Stimulated activated CD8-positive, alpha-beta memory T cell treated with anti-CD3 and anti-CD28 coated beads, Interleukin-4, amount 100 ng/mL, for 24 hours (primary cell): ENCODE measurements at regions not wholly inside any gene's neighbourhood (a gene's known extent, or its start where the extent isn't known, plus 50 kb on each side); places are given as distances from the start of the nearest gene placed in this dataset.

Source experiments
- DNase-seq: peaks from one replicate; pipeline ENCODE4 v3.0.0-alpha.2; 2020; ENCODE audit warnings: low read depth

DNA sequence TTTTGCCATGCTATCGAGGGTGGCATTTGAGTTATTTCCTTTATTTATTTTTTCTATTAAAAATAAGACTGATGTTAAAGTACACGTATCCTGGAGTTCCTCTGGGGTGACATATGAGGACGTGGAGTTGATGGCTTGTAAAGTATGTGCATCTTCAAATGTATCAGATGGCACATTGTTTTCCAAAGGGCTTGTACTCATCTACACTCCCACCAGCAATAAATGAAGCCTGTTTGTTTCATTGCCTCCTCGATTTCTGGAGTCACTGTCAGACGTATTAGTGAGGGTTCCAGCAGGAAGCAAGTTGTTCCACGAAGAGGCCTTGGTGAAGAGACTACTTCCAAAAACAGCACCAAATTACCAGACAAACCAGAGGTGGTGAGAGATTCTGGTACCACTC is 423.9 kb downstream of the NPHP4 start:
- no peak for DNase-seq

DNA sequence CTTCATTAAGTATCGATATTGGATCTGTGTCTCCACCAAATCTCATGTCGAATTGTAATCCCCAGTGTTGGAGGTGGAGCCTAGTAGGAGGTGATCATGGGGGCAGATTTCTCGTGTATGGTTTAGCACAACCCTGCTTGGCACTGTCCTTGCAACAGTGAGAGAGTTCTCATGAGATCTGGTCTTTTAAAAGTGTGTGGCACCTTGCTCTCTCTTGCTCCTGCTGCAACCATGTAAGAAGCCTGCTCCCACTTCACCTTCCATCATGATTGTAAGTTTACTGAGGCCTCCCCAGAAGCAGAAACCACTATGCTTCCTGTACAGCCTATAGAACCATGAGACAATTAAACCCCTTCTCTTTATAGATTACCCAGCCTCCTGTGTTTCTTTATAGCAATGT is 424.4 kb downstream of the NPHP4 start:
- no peak for DNase-seq

DNA sequence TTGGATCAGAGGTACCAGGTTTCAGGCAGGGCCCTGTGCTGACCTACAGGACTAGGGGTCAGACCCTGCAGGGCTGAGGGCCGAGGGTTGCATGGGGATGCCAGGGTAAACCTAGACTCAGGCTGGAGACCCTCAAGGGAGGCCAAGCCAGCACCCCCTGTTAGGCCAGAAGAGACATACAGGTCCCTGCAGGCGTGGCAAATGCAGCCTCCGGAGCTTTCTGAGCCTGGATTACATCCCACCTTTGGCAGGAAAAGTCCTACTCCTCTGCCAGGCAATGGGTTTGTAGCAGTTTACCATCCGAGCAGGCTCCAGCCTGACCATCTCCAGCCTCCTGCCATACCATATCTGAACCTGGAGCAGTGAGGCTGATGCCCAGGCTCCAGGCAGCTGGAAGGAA is 425.3 kb downstream of the NPHP4 start:
- no peak for DNase-seq

DNA sequence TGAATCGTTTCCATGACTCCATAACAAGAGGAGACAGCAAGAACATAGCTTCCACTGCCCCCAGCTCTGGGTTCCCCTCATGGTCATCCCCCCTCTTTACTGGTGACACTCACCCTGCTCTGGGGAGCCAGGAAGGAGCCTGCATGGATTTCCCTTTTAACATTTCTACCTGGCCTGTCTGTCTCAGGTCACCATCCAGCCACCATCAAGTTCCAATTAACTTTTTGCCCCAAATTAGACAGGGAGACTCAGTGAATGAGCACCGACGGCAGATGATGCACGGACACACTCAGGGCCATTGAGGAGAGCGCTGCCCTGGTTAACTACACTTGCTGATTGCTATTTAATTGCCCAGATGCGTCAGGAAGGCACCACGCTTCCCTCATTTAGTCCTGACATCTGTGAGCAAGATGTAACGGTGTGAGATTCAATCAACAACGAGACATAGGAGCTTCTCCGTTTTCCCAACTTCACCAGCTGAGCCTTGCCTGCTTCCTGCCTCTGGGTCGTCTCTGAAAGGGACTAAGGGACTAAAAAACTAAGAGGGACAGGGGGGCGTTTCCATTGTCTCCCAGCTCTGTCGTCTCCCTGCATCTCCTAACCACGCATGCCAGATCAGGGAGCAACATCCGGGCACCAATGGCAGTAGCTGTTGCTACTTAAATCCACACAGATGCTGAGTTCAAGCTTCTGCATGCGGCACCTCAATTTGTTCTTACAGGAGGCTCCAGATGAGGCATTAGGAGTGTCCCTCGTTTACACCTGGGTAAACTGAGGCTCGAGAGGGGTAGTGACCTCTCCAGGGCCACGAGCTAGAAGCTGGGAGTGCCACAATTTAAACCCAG is 426.7 kb downstream of the NPHP4 start:
- DNase-seq, result no peak

DNA sequence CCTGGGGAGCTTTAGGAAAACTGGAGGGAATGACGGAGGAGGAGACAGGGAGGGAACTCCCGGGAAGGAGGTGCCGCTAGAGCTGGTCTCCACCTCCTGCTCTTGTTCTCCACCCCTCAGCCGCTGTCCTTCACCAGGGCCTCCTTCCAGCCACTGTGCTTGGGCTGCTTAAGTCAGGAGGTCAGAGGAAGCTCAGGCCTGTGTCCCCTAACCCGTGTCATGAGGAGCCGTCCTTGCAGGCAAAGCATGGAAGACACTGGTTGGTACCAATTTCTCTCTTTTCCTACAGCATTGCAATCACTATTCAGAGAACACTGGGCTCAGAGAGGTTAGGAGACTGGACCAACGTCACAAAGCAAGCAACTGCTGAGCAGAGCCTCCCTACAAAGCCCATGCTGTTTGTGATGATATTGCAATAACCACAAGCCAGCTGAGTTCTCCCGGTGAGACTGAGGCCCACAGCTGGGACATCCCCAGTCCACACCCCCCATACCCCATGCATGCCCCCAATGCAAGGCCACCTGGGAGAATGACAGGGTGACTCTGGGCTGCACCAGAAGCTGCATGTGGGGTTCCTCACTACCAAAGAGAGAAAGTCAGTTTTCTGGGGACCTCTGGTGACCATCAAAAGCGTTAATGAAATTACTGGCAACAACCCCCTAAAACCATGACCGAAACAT is 427.5 kb downstream of the NPHP4 start:
- DNase-seq, result no peak

DNA sequence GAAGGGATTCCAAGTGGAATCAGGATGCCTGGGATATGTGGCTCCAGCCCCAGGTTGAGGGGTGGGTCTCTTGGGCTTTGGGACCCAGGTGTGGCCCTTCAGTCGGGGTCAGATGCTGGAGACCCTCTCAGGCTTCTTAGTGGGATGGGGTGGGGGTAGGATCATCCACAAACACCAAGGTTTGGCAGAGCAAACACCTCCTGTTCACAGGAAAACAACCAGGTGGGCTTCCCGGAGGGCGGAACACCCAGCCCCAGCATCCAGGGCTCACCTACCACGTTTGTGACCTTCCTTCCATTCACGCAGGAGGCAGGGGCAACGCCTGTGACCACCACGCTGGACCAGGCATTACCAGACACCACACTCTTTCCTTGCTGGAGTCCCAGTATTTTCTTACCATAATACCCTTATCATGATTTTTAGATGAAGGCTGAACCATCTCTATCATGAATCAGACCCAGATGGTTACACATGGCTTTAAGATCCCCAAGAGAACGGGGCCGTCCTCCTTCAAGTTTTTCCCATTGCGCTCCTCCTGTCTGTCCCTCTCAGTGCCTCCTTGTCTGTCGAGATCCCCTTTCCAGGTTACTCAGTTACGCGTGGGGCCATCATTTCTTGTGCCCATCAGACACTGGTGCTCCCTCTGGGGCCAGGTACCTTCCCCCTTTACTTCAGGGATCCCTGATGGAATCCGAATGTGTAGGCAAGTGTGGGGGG is 428.2 kb downstream of the NPHP4 start:
- no peak for DNase-seq

DNA sequence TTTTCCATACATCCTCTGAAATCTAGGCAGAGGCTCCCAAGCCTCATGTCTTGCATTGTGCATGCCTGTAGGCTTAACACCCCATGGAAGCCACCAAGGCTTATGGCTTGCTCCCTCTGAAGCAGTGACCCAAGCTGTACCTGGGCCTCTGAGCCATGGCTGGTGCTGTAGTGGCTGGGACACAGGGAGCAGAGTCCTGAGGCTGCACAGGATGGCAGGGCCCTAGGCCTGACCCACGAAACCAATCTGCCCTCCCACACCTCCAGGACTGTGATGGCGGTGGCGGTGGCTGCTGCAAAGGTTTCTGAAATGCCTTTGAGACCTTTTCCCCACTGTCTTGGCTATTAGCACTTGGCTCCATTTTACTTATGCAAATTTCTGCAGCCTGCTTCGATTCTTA is 429.5 kb downstream of the NPHP4 start:
- DNase-seq, result no peak

DNA sequence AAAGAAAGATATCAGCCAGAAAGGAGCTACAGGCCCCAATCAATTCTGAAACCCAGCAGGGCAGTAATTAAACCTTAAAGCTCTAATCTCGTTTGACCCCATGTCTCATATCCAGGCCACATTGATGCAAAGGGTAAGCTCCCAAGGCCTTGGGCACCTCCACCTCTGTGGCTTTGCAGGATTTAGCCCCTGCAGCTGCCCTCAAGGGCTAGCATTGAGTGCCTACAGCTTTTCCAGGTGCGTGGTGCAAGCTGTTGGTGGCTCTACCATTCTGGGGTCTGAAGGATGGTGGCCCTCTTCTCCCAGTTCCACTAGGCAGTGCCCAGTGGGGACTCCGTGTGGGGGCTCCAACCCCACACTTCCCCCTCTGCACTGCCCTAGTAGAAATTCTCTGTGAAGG is 429.9 kb downstream of the NPHP4 start:
- DNase-seq, result no peak

DNA sequence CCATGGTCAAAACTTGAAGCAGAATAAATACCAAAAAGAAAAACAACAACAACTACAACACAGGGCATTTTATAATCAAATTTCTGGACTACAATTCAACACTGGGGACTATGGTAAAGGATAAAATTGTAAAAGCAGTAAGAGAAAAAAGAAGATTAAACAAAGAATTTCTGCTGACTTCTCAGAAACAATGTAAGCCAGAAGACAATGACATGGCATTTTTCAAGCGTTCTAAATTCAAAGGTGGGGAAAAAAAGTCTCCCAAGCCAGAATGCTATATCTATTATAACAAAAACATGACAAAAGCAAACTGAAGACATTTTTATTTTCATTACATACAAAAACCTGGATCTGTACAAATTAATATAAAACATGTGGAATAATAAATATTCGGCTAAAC is 433.1 kb downstream of the NPHP4 start:
- no peak for DNase-seq

DNA sequence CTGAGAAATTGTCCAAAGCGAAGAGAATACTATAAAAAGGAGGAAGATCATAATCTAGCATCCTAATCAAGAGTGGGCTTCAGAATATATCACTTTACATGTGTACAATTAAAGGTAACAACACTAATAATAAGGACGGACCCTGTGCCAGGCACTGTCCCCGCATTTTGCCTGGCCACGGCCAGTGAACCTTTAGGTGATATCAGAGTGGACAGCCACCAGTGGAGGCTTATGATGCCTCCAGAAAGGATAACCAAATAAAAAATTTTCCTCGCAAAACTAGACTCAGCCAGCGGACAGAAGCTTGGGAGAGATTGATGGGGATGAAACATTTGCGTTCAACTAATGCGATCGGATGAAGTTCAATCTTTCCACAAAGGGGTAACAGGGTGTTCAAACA is 436.4 kb downstream of the NPHP4 start:
- DNase-seq, result no peak

DNA sequence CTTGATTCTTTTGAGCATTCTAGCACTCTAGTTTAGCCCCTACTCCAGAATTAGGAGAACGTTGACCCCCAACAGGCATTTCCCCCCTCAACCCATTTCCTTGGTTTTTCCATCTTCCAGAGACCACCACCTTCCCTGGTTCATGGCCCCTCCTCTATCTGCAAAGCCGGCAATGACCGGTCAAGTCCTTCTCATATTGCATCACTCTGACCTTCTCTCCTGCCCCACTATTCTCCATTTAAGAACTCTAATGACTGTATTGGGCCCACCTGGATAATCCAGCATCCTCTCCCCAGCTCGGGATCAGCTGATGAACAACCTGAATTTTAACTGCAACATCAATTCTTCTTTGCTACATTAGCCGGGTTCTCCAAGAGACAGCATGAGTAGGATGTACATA is 437.4 kb downstream of the NPHP4 start:
- DNase-seq, result no peak

DNA sequence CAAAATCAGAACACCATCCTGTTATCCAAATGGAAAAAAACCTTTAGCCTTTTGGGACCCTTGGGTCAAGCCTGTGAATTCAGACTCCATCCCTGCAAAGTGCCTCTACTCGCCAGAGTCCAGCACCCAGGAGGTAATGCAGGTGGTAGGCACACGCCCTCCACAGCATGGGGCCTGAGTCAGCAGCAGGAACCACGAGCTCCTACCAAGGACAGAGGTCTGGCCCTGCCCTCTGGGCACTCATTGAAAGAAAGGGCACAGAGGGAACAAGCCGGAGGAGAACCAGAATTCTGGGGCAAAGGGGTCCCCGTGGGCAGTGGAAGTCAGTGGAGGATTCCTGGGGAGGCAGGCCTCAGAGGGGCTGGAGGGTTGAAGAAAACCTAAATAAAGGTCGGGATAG is 438.1 kb downstream of the NPHP4 start:
- DNase-seq, result no peak

DNA sequence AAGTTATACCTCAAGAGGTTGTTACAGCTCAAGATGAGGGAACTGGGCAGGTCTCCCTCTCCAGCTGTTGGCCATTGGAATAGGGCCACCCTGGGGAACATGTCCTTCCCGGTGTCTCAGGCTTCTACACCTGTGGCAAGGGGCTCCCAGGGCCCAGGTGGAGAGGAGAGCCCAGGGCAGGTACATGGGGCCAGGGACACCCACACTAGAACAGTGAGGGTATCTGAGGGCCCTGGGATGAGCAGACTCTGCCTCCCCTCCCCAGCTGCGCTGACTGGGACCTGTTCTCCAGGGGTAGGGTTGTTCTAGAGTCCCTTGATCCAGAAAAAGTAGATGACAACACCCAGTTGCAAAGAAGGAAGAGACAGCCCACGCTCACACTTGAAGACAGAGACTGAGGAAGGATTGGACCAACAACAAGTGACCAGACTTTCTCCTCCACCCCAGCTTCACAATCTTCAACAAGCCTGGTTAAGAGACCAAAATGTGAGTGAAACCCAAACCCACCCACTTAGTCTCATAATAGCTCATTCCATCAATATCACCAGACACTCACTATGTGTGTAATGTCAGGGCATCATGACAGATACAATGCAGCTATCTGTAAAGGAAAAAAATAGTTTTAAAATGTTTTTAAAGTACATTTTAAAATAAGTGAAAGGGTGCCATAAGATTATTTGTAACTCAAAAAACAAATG is 439.3 kb downstream of the NPHP4 start:
- no peak for DNase-seq

DNA sequence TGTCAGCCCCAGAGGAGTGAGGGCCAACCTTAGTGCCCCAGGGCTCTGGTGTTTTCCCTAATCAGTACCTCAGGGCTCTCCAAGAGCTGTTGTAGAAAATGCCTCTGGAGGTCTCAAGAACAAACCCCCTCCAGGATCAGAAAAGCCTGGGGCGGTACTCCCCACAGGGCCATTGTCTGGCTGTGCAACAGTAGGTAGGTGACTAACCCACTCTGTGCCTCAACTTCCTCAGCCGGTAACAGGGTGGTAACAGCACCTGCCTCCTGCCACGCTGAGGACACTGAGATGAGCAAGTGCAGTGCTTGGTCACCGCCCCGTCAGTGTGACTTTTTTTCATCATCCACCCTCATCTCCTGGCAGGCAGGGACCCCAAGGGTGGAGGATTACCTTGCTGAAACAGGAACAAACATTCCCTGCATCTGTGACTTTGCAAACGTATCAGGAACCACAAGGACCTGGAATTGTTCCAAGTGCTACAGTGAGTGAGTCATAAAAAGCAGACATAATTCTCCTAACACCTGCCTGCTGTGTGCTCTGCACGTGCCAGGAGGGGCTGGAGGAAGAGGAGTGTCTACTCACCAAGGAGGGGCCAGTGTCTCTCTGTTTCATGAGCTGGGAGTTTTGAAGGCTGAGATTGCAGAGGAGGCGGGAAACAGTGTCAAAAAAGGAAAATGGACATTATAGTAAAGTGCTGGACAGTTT is 440.8 kb downstream of the NPHP4 start:
- DNase-seq, result no peak

DNA sequence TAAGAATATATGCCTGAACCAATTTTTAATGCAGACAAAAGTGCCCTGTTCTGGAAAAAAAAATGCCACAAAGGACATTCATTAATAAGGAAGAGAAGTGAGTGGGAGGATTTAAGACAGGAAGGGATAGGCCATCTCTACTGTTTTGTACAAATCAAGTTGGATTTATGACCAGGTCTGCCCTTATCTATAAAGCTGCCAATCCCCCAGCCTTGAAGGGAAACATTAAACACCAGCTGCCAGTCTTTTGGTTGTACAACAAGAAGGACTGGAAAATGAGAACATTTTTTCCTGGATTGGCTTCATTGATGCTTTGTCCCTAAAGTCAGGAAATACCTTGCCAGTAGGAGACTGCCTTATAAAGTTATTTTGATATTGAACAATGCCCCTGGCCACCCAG is 444.0 kb downstream of the NPHP4 start:
- no peak for DNase-seq

DNA sequence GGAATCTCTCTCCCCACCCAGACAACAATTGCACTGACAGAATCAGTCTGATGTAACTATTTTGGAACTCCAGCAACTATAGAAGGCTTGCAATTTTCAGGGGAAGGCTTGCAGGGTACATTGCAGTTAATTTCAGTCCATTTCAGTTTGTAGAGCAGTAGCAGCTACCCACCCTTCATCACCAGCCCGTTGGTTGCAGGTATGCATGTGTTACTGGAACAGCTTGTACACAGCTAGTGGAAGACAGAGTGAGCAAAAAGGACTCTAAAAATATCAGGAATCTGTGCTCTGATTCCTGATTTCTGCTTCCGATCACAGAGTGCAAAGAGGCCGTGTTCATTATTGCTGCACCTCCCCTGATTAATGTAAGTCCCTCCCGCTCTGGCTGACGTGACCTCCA is 449.0 kb downstream of the NPHP4 start:
- no peak for DNase-seq

DNA sequence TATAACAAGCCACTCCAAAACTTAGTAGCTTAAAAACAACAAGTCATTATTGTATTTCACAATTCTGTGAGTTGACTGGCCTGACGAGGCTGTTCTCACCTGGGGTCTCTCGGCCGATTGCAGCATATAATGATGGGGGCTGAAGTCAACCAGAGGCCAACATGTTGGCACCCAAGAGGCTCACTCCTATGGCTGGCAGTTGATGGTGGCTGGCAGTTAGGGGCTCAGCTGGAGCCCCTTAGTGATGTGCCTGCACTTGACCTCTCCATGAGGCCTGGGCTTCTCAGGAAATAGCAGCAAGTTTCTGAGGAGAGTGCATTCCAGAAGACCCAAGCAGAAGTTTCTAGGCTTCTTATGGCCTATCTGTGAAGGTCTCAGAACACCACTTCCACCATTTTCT is 459.4 kb downstream of the NPHP4 start:
- no peak for DNase-seq

DNA sequence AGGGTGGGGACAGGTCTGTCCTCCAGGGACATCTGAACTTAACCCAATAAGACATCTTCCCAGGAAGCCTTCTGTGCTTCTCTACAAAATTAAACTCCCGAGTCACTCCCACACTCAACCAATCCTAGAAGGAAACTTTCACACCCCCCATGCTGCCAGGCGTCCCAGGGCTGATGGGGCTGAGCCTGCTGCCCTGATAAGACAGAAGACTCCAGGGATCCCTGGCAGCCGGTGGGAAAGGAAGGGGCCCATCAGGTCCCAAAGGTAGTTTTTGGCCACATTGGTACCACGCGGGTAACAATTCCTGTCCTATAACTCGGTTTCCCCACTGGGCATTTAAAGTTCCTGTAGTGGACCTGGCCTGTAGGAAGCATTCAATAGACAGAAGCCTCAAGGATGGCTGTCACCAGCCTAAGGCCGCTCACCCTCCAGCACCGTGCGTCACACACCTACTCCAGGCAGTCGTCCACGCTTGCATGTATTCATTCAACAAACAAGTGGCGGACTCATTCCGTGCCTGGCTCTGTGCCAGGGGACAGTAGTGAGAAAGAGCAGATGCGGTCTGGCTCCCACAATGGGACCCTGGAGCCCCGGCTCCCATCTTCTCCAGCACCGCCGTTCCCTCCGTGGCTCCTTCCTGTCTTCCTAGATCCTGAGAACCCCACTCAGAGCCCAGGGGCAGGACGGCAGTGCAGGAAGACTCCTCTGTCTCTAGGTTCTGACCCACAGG is 465.2 kb downstream of the NPHP4 start:
- DNase-seq, result no peak

DNA sequence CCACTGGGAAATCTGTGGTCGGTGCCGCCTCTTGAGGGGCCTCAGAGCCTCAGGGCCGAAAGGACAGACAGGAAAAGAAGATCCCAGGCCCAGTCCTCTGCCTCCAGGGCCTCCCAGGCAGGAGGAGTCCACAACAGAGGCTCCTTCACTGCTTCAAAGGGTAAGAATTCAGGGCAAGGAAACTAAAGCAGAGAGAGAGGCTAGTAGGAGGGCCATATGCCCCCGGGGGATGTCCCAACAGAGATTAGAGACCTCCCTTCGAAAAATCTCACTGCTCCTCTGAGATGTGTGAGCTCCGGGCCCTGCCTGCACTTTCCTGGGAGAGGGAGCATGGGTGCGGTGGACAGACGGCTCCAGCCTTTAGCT is 465.9 kb downstream of the NPHP4 start:
- DNase-seq, result no peak

DNA sequence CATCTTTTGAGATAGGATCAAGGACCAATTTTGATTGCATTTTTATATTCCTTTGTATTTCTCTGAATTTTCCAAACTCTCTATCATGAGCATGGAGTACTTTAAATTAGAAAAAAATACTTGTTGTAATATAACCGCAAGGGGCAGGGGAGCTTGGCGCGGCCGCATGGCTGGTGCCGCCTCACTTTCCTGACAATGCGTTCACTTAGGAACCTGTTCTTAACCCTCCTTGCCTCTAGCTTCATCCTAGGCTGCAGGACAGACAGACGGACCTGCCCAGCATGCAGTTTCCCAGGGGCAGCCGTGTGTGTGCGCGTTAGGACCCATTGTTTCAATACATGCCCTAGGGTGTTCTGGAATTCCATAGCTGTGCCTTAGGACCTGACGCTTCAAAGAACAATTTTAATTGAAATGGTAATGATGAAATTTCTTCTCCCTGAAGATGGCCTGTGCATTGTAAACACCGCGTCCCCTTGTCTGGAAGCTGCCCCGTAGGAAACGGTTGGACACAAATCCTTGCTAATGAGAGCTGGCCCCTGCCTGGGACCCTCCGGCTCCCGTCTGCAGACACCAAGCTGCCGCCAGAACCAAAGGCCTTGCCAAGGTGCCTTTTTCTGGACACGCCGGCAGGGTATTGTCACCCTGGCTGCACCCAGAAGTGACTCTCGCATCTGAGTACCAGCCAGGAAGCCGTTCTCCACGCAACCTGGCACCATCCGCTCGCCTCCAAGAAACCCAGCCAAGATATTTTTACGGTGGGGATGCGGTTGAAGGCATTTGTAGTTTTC is 466.4 kb downstream of the NPHP4 start:
- no peak for DNase-seq
